ENCODE measurements at regions not wholly inside any gene's neighbourhood (a gene's known extent, or its start where the extent isn't known, plus 50 kb on each side); places are given as distances from the start of the nearest gene placed in this dataset.

DNA sequence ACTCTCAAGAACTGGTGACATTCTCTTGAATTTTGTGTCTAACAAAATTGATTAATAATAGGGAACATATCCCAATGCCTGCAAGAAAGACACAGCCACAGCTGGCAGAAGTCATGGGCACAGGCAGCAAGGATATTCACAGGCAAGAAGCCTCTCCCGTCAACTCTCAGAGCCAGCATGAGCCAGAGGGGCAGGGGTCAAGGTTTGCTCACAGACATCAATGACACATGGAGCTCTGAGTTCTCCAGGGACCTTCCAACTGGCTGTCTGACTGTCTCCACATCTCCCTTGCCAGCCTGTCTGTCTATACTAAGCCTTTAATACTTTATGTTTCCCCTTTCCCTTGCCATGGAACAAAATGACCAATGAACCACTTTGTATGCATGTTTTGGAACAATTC is 101.5 kb upstream of the RAB4A start:
- Histone ChIP-seq H3K36me3 (ENCODE audit: insufficient read depth, low read length, poor library complexity, severe bottlenecking) (no peaks in the 10 kb centered on the region), H3K4me3 (ENCODE audit: low read depth, low read length, poor library complexity, severe bottlenecking) (no peak overlapping the region), H3K27me3 (replicated peaks; ENCODE audit: insufficient read depth, low read depth, low read length, poor library complexity) (peaks cover 20% of the 10 kb centered on the region), H3K9me3 (ENCODE audit: low read depth, low read length, poor library complexity, severe bottlenecking) (no peaks in the 10 kb centered on the region), H3K27ac (ENCODE audit: low read depth, low read length, poor library complexity, severe bottlenecking) (no peak overlapping the region), H3K4me1 (ENCODE audit: insufficient read depth, low read length, poor library complexity, severe bottlenecking) (peaks cover 17% of the 10 kb centered on the region)
- no TSS peak for BruUV-seq (replicated peaks)
- ChIA-PET CTCF (no interaction called here), POLR2A (ENCODE audit: low non-redundant PET) (no interaction called here)
- intact Hi-C loops (cut with micrococcal nuclease; ENCODE audit: unreplicated experiment) = no loop called here
- no peak for TF ChIP-seq EZH2 (IDR thresholded peaks at IDR 0.05; ENCODE audit: borderline replicate concordance, low read depth, low read length, poor library complexity, severe bottlenecking)
- TF ChIP-seq, protein P1, sequence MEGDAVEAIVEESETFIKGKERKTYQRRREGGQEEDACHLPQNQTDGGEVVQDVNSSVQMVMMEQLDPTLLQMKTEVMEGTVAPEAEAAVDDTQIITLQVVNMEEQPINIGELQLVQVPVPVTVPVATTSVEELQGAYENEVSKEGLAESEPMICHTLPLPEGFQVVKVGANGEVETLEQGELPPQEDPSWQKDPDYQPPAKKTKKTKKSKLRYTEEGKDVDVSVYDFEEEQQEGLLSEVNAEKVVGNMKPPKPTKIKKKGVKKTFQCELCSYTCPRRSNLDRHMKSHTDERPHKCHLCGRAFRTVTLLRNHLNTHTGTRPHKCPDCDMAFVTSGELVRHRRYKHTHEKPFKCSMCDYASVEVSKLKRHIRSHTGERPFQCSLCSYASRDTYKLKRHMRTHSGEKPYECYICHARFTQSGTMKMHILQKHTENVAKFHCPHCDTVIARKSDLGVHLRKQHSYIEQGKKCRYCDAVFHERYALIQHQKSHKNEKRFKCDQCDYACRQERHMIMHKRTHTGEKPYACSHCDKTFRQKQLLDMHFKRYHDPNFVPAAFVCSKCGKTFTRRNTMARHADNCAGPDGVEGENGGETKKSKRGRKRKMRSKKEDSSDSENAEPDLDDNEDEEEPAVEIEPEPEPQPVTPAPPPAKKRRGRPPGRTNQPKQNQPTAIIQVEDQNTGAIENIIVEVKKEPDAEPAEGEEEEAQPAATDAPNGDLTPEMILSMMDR (conservative IDR thresholded peaks at IDR 0.05; ENCODE audit: low read depth, low read length) = no peak
- no peak for DNase-seq (ENCODE audit: low spot score)

DNA sequence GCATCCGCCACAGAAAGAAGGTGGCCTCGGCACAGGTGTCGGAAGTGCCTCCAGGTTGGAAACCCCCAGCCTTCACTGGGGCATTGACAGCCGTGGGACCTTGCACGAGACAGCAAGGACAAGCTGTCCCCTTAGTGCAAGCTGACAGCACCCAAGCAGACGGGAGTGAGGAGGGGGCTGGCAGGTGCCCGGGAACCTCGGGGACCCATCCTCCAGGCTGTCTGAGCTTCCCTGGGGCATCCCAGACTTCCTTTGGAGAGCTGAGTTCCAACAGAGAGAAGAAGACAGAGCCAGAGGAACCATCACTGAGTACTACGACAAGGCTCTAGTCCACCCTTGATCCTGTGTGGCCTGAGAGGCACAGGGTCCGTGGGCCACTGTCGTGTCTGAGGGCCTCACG is 100.6 kb upstream of the RAB4A start:
- no peak for TF ChIP-seq EZH2 (IDR thresholded peaks at IDR 0.05; ENCODE audit: borderline replicate concordance, low read depth, low read length, poor library complexity, severe bottlenecking)
- TF ChIP-seq, protein P1 (conservative IDR thresholded peaks at IDR 0.05; ENCODE audit: low read depth, low read length) = no peak
- no peaks in the 10 kb centered on the region for H3K9me3 ChIP-seq (ENCODE audit: low read depth, low read length, poor library complexity, severe bottlenecking)
- ChIA-PET CTCF (no interaction called here), POLR2A (ENCODE audit: low non-redundant PET) (no interaction called here)
- intact Hi-C loops (cut with micrococcal nuclease; ENCODE audit: unreplicated experiment) = no loop called here
- DNase-seq (ENCODE audit: low spot score) = no peak
- H3K4me3 ChIP-seq (ENCODE audit: low read depth, low read length, poor library complexity, severe bottlenecking) = no peak overlapping the region
- peaks cover 17% of the 10 kb centered on the region for H3K4me1 ChIP-seq (ENCODE audit: insufficient read depth, low read length, poor library complexity, severe bottlenecking)
- H3K36me3 ChIP-seq (ENCODE audit: insufficient read depth, low read length, poor library complexity, severe bottlenecking) = no peaks in the 10 kb centered on the region
- BruUV-seq (replicated peaks) = no TSS peak
- peaks cover 14% of the 10 kb centered on the region for H3K27me3 ChIP-seq (replicated peaks; ENCODE audit: insufficient read depth, low read depth, low read length, poor library complexity)
- H3K27ac ChIP-seq (ENCODE audit: low read depth, low read length, poor library complexity, severe bottlenecking) = no peak overlapping the region

DNA sequence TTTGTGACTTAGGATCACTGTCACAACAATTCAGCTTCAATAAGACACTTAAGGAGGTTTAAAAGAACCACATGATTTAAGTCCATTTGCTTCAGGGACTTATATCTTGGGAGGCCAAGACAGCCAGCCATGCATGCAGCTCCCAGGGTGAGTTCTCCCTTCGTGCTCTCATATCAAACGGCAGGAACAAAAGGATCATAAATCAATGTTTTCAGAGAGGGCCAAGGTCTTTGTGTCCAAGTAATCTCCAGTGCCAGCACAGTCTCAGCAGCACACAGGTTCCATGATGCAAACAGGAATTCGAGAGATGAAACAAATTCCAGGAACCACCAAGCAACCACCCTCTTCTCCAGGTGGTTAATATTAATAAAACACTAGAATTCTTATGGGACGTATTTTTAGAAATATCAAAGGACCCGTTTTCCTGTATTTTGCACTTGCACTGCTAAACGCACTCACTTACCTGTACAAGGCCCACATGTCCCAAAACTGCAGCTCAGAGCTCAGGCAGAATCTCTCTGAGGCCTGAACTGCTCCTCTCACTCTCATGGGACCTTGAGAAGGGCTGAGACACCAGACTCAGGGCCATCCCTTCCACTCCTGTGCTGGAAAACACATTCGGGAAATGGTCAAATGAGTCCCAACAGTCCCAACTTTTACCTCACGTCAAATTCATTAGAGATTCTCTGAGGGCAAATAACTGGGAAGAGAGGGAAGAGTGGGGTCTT is 100.0 kb upstream of the RAB4A start:
- Histone ChIP-seq H3K9me3 (ENCODE audit: low read depth, low read length, poor library complexity, severe bottlenecking) (no peaks in the 10 kb centered on the region), H3K4me1 (ENCODE audit: insufficient read depth, low read length, poor library complexity, severe bottlenecking) (peaks cover 17% of the 10 kb centered on the region), H3K27me3 (replicated peaks; ENCODE audit: insufficient read depth, low read depth, low read length, poor library complexity) (peaks cover 8% of the 10 kb centered on the region), H3K4me3 (ENCODE audit: low read depth, low read length, poor library complexity, severe bottlenecking) (no peak overlapping the region), H3K36me3 (ENCODE audit: insufficient read depth, low read length, poor library complexity, severe bottlenecking) (no peaks in the 10 kb centered on the region), H3K27ac (ENCODE audit: low read depth, low read length, poor library complexity, severe bottlenecking) (no peak overlapping the region)
- TF ChIP-seq EZH2 (IDR thresholded peaks at IDR 0.05; ENCODE audit: borderline replicate concordance, low read depth, low read length, poor library complexity, severe bottlenecking) = no peak
- TF ChIP-seq, protein P1 (conservative IDR thresholded peaks at IDR 0.05; ENCODE audit: low read depth, low read length) = no peak
- ChIA-PET CTCF (no interaction called here), POLR2A (ENCODE audit: low non-redundant PET) (no interaction called here)
- intact Hi-C loops (cut with micrococcal nuclease; ENCODE audit: unreplicated experiment) = no loop called here
- no TSS peak for BruUV-seq (replicated peaks)
- DNase-seq (ENCODE audit: low spot score) = no peak
